SH-SY5Y (cell line): ENCODE measurements at regions not wholly inside any gene's neighbourhood (a gene's known extent, or its start where the extent isn't known, plus 50 kb on each side); places are given as distances from the start of the nearest gene placed in this dataset.

Experiments
- GATA2 ChIP-seq: IDR thresholded peaks from 2 replicates; pipeline ENCODE4 v1.6.1; 2011; ENCODE audit warnings: mild to moderate bottlenecking, low read depth, low read length
- GATA3 ChIP-seq: IDR thresholded peaks from 2 replicates; pipeline ENCODE4 v1.6.1; 2011; ENCODE audit warnings: low read depth, mild to moderate bottlenecking, low read length, moderate library complexity

DNA sequence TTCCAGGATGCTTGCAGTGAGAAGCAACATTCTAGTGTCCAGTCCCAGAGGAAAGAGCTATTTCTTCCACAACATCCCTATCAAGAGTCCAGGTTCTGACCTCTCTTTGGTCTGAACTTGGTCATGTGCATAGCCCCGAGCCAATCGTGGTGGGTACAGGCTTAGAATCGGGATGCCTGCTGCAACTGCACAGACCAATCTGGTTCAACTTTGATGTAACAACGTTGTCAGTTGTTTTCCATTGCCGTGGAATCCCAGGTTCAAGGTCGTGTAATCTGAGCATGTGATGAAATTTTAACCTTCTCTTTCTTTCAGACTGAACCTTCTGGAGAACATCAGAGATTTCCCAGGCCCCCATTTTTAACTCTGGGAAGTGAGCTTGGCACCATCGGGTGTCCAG is 130.5 kb downstream of the ANKRD60 start:
- no peak for TF ChIP-seq GATA2
- no peak for TF ChIP-seq GATA3
